Ishikawa (cell line): ENCODE measurements at regions not wholly inside any gene's neighbourhood (a gene's known extent, or its start where the extent isn't known, plus 50 kb on each side); places are given as distances from the start of the nearest gene placed in this dataset.

Experiments
- CEBPB ChIP-seq: IDR thresholded peaks from 2 replicates; pipeline ENCODE4 v1.6.1; 2012
- EGR1 ChIP-seq: IDR thresholded peaks from 2 replicates; pipeline ENCODE4 v1.6.1; 2012
- EP300 ChIP-seq: IDR thresholded peaks from 2 replicates; pipeline ENCODE4 v1.6.1; 2012; ENCODE audit warnings: borderline replicate concordance
- FOXM1 ChIP-seq: IDR thresholded peaks from 2 replicates; pipeline ENCODE4 v1.6.1; 2012; ENCODE audit warnings: low read depth, borderline replicate concordance
- MAX ChIP-seq: IDR thresholded peaks from 2 replicates; pipeline ENCODE4 v1.6.1; 2012
- RAD21 ChIP-seq: IDR thresholded peaks from 2 replicates; pipeline ENCODE4 v1.6.1; 2012; ENCODE audit warnings: low read depth
- REST ChIP-seq: IDR thresholded peaks from 2 replicates; pipeline ENCODE4 v1.6.1; 2012; ENCODE audit warnings: low read depth, mild to moderate bottlenecking
- TAF1 ChIP-seq: IDR thresholded peaks from 2 replicates; pipeline ENCODE4 v1.6.1; 2012; ENCODE audit warnings: low read depth, mild to moderate bottlenecking
- TCF12 ChIP-seq: IDR thresholded peaks from 2 replicates; pipeline ENCODE4 v1.6.1; 2012; ENCODE audit warnings: low read depth
- TEAD4 ChIP-seq: IDR thresholded peaks from 2 replicates; pipeline ENCODE4 v1.6.1; 2012
- USF1 ChIP-seq: IDR thresholded peaks from 2 replicates; pipeline ENCODE4 v1.6.1; 2012
- YY1 ChIP-seq: IDR thresholded peaks from 2 replicates; pipeline ENCODE4 v1.6.1; 2012; ENCODE audit warnings: low read depth

- TF ChIP-seq USF1 (no peak), TEAD4 (no peak), MAX (no peak), EP300 (no peak), YY1 (no peak), EGR1 (no peak), REST (no peak), TCF12 (no peak), CEBPB (no peak), TAF1 (no peak), RAD21 (no peak), FOXM1 (no peak)
These were observed 573.6 kb upstream of the GRM7 start for GRCh38 chr3:6287088-6287875.
